DMS53 treated with DMSO at 0.1 percent for 48 hours (cell line): ENCODE measurements at regions not wholly inside any gene's neighbourhood (a gene's known extent, or its start where the extent isn't known, plus 50 kb on each side); places are given as distances from the start of the nearest gene placed in this dataset.

ENCODE experiments used
- DNase-seq: peaks from one replicate; lab custom pipeline; 2025; ENCODE audit not compliant: unreplicated experiment; lab: John Stamatoyannopoulos, UW

GRCh38 chr9:38164659-38165221 is 95.7 kb upstream of the SHB start:
- no peak for DNase-seq

GRCh38 chr9:38163518-38163917 is 94.5 kb upstream of the SHB start:
- DNase-seq: no peak

GRCh38 chr9:38162332-38163211 is 93.5 kb upstream of the SHB start:
- DNase-seq: no peak

GRCh38 chr9:38160613-38161215 is 91.7 kb upstream of the SHB start:
- peak; percentile 22 for DNase-seq

GRCh38 chr9:38159599-38159998 is 90.6 kb upstream of the SHB start:
- no peak for DNase-seq

GRCh38 chr9:38158628-38159027 is 89.6 kb upstream of the SHB start:
- DNase-seq: no peak

- no peak for DNase-seq
Measured at GRCh38 chr9:38157711-38158110, 88.7 kb upstream of the SHB start.

- no peak for DNase-seq
Measured at GRCh38 chr9:38154501-38155421, 85.7 kb upstream of the SHB start.

- DNase-seq: no peak
Measured at GRCh38 chr9:38153910-38154291, 84.9 kb upstream of the SHB start.

- DNase-seq: no peak
Measured at GRCh38 chr9:38153152-38153909, 84.3 kb upstream of the SHB start.

- no peak for DNase-seq
Measured at GRCh38 chr9:38149647-38150046, 80.6 kb upstream of the SHB start.

- DNase-seq: no peak
Measured at GRCh38 chr9:38146844-38147243, 77.8 kb upstream of the SHB start.

GRCh38 chr9:38145526-38146053 is 76.6 kb upstream of the SHB start:
- DNase-seq: no peak

GRCh38 chr9:38144421-38144820 is 75.4 kb upstream of the SHB start:
- DNase-seq: no peak

GRCh38 chr9:38141746-38142591 is 72.9 kb upstream of the SHB start:
- peak; percentile 4 for DNase-seq

- no peak for DNase-seq
Measured at GRCh38 chr9:38138276-38138675, 69.2 kb upstream of the SHB start.

GRCh38 chr9:38137342-38137741 is 68.3 kb upstream of the SHB start:
- DNase-seq: no peak

GRCh38 chr9:38136386-38136785 is 67.4 kb upstream of the SHB start:
- DNase-seq: no peak

- DNase-seq: no peak
Measured at GRCh38 chr9:38134611-38135237, 65.7 kb upstream of the SHB start.
